Mesendoderm (in vitro differentiated cells): ENCODE measurements at regions not wholly inside any gene's neighbourhood (a gene's known extent, or its start where the extent isn't known, plus 50 kb on each side); places are given as distances from the start of the nearest gene placed in this dataset.

Source experiments
- DNase-seq: peaks from one replicate; pipeline ENCODE4 v3.0.0; 2013
- H2AK5ac ChIP-seq: 2 replicates; pipeline ENCODE4 v1.6.1; 2013; ENCODE audit warnings: low read length, inconsistent platforms
- H2BK120ac ChIP-seq: 2 replicates; pipeline ENCODE4 v1.6.1; 2013; ENCODE audit warnings: low read depth, mild to moderate bottlenecking, low read length, moderate library complexity, mixed read lengths
- H2BK15ac ChIP-seq: replicated peaks from 2 replicates; pipeline ENCODE4 v1.6.1; 2013; ENCODE audit warnings: low read depth, mild to moderate bottlenecking, moderate library complexity
- H2BK5ac ChIP-seq: 2 replicates; pipeline ENCODE4 v1.6.1; 2013; ENCODE audit warnings: low read length, inconsistent platforms
- H3K18ac ChIP-seq: 2 replicates; pipeline ENCODE4 v1.6.1; 2013; ENCODE audit warnings: mild to moderate bottlenecking, low read length, mixed read lengths
- H3K23ac ChIP-seq: one replicate; pipeline ENCODE4 v1.6.1; 2013; ENCODE audit warnings: low read length
- H3K27ac ChIP-seq: 2 replicates; pipeline ENCODE4 v1.5.1; 2013; ENCODE audit warnings: low read depth, mild to moderate bottlenecking, inconsistent platforms, low read length, moderate library complexity
- H3K27me3 ChIP-seq: 2 replicates; pipeline ENCODE4 v1.6.1; 2013; ENCODE audit warnings: low read length, control low read depth, mild to moderate bottlenecking, inconsistent platforms; ENCODE audit not compliant: insufficient read depth, poor library complexity
- H3K36me3 ChIP-seq: 2 replicates; pipeline ENCODE4 v1.6.1; 2013; ENCODE audit warnings: low read length, inconsistent platforms; ENCODE audit not compliant: control insufficient read depth, insufficient read depth
- H3K4ac ChIP-seq: one replicate; pipeline ENCODE4 v1.6.1; 2013; ENCODE audit warnings: low read depth, mild to moderate bottlenecking, low read length, moderate library complexity
- H3K4me1 ChIP-seq: 2 replicates; pipeline ENCODE4 v1.6.1; 2013; ENCODE audit warnings: low read depth, low read length, inconsistent platforms; ENCODE audit not compliant: control insufficient read depth
- H3K4me2 ChIP-seq: 2 replicates; pipeline ENCODE4 v1.6.1; 2013; ENCODE audit warnings: low read length
- H3K4me3 ChIP-seq: 2 replicates; pipeline ENCODE4 v1.5.1; 2013; ENCODE audit warnings: mild to moderate bottlenecking, low read length
- H3K56ac ChIP-seq: one replicate; pipeline ENCODE4 v1.6.1; 2013; ENCODE audit warnings: low read length
- H3K79me1 ChIP-seq: 2 replicates; pipeline ENCODE4 v1.6.1; 2013; ENCODE audit warnings: low read length, inconsistent platforms
- H3K79me2 ChIP-seq: 2 replicates; pipeline ENCODE4 v1.6.1; 2013; ENCODE audit warnings: mild to moderate bottlenecking, low read length; ENCODE audit not compliant: control insufficient read depth, insufficient read depth
- H3K9ac ChIP-seq: 2 replicates; pipeline ENCODE4 v1.6.1; 2013; ENCODE audit warnings: low read length, inconsistent platforms
- H4K5ac ChIP-seq: one replicate; pipeline ENCODE4 v1.6.1; 2013; ENCODE audit warnings: low read length
- H4K8ac ChIP-seq: one replicate; pipeline ENCODE4 v1.6.1; 2013; ENCODE audit warnings: low read depth, mild to moderate bottlenecking, control low read depth, low read length, moderate library complexity
- WGBS: extraction: QIAGEN DNeasy Blood & Tissue Kit; methylation state at CpG from one replicate; pipeline ENCODE4 v1.1.7; 2013; ENCODE audit warnings: low lambda C conversion rate, missing lambda C conversion rate; ENCODE audit not compliant: insufficient coverage; ENCODE audit errors: extremely low coverage; 5-methylcytosine and 5-hydroxymethylcytosine counted together

GRCh38 chr14:34004881-34005280, 54.0 kb upstream of the EGLN3 start:
- Histone ChIP-seq H3K4me3 (no peak overlapping the region), H3K36me3 (no peaks in the 10 kb centered on the region), H2AK5ac (no peak overlapping the region), H3K9ac (no peak overlapping the region), H3K27ac (no peak overlapping the region), H3K56ac (no peak overlapping the region), H3K4ac (no peak overlapping the region), H3K4me2 (no peak overlapping the region), H3K23ac (no peak overlapping the region), H2BK5ac (no peak overlapping the region), H3K79me1 (no peaks in the 10 kb centered on the region), H4K8ac (no peak overlapping the region), H4K5ac (no peak overlapping the region), H3K27me3 (no peaks in the 10 kb centered on the region), H3K4me1 (peaks cover 3% of the 10 kb centered on the region), H2BK120ac (no peak overlapping the region), H3K18ac (no peak overlapping the region), H2BK15ac (no peak overlapping the region), H3K79me2 (no peaks in the 10 kb centered on the region)
- no peak for DNase-seq
- WGBS, result no CpG with 5 or more reads among the region's 3 CpGs

- Histone ChIP-seq H4K5ac (no peak overlapping the region), H3K79me1 (no peaks in the 10 kb centered on the region), H3K27ac (no peak overlapping the region), H3K4me3 (no peak overlapping the region), H4K8ac (no peak overlapping the region), H2AK5ac (no peak overlapping the region), H3K36me3 (no peaks in the 10 kb centered on the region), H3K9ac (no peak overlapping the region), H3K18ac (no peak overlapping the region), H3K27me3 (no peaks in the 10 kb centered on the region), H3K79me2 (no peaks in the 10 kb centered on the region), H2BK120ac (no peak overlapping the region), H3K4me1 (peaks cover 3% of the 10 kb centered on the region), H2BK5ac (no peak overlapping the region), H2BK15ac (no peak overlapping the region), H3K4ac (no peak overlapping the region), H3K23ac (no peak overlapping the region), H3K56ac (no peak overlapping the region), H3K4me2 (no peak overlapping the region)
- DNase-seq, result no peak
- WGBS, result no CpG with 5 or more reads among the region's 4 CpGs
Measured at GRCh38 chr14:34003691-34004090, 52.8 kb upstream of the EGLN3 start.

- no peaks in the 10 kb centered on the region for H3K79me2 ChIP-seq
- no peak overlapping the region for H2BK120ac ChIP-seq
- H3K4ac ChIP-seq, result no peak overlapping the region
- no peak overlapping the region for H2BK15ac ChIP-seq
- no peak overlapping the region for H3K9ac ChIP-seq
- H3K4me2 ChIP-seq, result no peak overlapping the region
- no peaks in the 10 kb centered on the region for H3K79me1 ChIP-seq
- H2AK5ac ChIP-seq, result no peak overlapping the region
- H4K8ac ChIP-seq, result no peak overlapping the region
- DNase-seq, result no peak
- H3K27ac ChIP-seq, result no peak overlapping the region
- H3K23ac ChIP-seq, result no peak overlapping the region
- H3K56ac ChIP-seq, result no peak overlapping the region
- no peak overlapping the region for H2BK5ac ChIP-seq
- peaks cover 3% of the 10 kb centered on the region for H3K4me1 ChIP-seq
- H3K27me3 ChIP-seq, result no peaks in the 10 kb centered on the region
- no CpG with 5 or more reads among the region's 4 CpGs for WGBS
- no peaks in the 10 kb centered on the region for H3K36me3 ChIP-seq
- no peak overlapping the region for H3K4me3 ChIP-seq
- H4K5ac ChIP-seq, result no peak overlapping the region
- no peak overlapping the region for H3K18ac ChIP-seq
Measured at GRCh38 chr14:34003082-34003668, 52.3 kb upstream of the EGLN3 start.
